Panc1 (cell line): ENCODE measurements at regions not wholly inside any gene's neighbourhood (a gene's known extent, or its start where the extent isn't known, plus 50 kb on each side); places are given as distances from the start of the nearest gene placed in this dataset.

ENCODE experiments used
- ATAC-seq: fragments of 200-7000 bp; cut with Tn5 transposase; 2 replicates; pipeline ENCODE4 v1.9.1; 2020; ENCODE audit warnings: mild to moderate bottlenecking, moderate library complexity
- BruUV-seq: library from RNA; stranded (reverse); fragments of 400-500 nt; replicated peaks from 2 replicates; lab custom pipeline; 2021; lab: Mats Ljungman, UMichigan
- CTCF ChIA-PET: fragments of 300-600 bp; sonication (Branson Sonifier 250); formaldehyde crosslinking; loops from one replicate; lab custom pipeline; 2022; ENCODE audit warnings: antibody characterized with exemption; lab: Charles Lee
- POLR2A ChIA-PET: fragments of 300-600 bp; sonication (Branson Sonifier 250); formaldehyde crosslinking; loops from one replicate; lab custom pipeline; 2022; ENCODE audit warnings: antibody characterized with exemption; lab: Charles Lee
- DNase-seq: peaks from one replicate; pipeline ENCODE4 v3.0.0-alpha.2; 2010; ENCODE audit warnings: low read depth, low spot score
- H3K27ac ChIP-seq: 2 replicates; pipeline ENCODE4 v1.5.1; 2011; ENCODE audit warnings: mild to moderate bottlenecking, low read length, inconsistent platforms
- H3K27me3 ChIP-seq: fragments of 200-500 bp; sonication (Bioruptor generic); 2 replicates; pipeline ENCODE4 v1.6.0; 2014; ENCODE audit warnings: low read length, inconsistent platforms; ENCODE audit not compliant: control insufficient read depth, insufficient read depth
- H3K36me3 ChIP-seq: fragments of 200-500 bp; sonication (Bioruptor generic); 2 replicates; pipeline ENCODE4 v1.5.1; 2014; ENCODE audit warnings: inconsistent platforms, mild to moderate bottlenecking, low read length, moderate library complexity; ENCODE audit not compliant: control insufficient read depth, insufficient read depth
- H3K4me1 ChIP-seq: 2 replicates; pipeline ENCODE4 v1.5.1; 2011; ENCODE audit warnings: inconsistent platforms, mild to moderate bottlenecking, low read length, moderate library complexity; ENCODE audit not compliant: control insufficient read depth, insufficient read depth
- H3K4me3 ChIP-seq, 2 experiments: 2 replicates each; pipeline ENCODE4 v1.5.1; 2011 to 2012; ENCODE audit warnings: low read depth in 2 of 2, low read length in 2 of 2, mild to moderate bottlenecking in 2 of 2, inconsistent platforms in 1 of 2, moderate library complexity in 1 of 2
- H3K9me3 ChIP-seq: fragments of 200-500 bp; sonication (Bioruptor generic); 2 replicates; pipeline ENCODE4 v1.5.1; 2014; ENCODE audit warnings: low read depth, mild to moderate bottlenecking, inconsistent platforms, low read length, moderate library complexity; ENCODE audit not compliant: control insufficient read depth, insufficient read depth
- POLR2AphosphoS5 ChIP-seq: IDR thresholded peaks from 2 replicates; pipeline ENCODE4 v1.6.1; 2012; ENCODE audit warnings: mild to moderate bottlenecking, low read depth, low read length, moderate library complexity
- SIN3A ChIP-seq: IDR thresholded peaks from 2 replicates; pipeline ENCODE4 v1.6.1; 2012; ENCODE audit warnings: low read depth, mild to moderate bottlenecking, low read length, moderate library complexity, borderline replicate concordance; ENCODE audit not compliant: insufficient read depth
- TCF7L2 ChIP-seq: IDR thresholded peaks from 2 replicates; pipeline ENCODE4 v1.6.1; 2011; ENCODE audit warnings: mild to moderate bottlenecking, low read depth, low read length, inconsistent platforms
- in situ Hi-C: cut with HindIII; loops from 2 replicates; pipeline ENCODE4 v1.10.0; 2016; ENCODE audit warnings: low sequenced_read_pairs, low pct_unique_long_range_greater_than_20kb
- intact Hi-C: fragments of 100-400 bp; cut with micrococcal nuclease; formaldehyde crosslinking; loops from one replicate; pipeline ENCODE4 v1.10.0; 2022; ENCODE audit not compliant: unreplicated experiment
- TF ChIP-seq, protein P1 (sequence below), 2 experiments: IDR thresholded peaks; 2 replicates each; pipeline ENCODE4 v1.6.1; 2011 to 2012; ENCODE audit warnings: low read depth in 2 of 2, control low read depth in 1 of 2, low read length in 1 of 2, mild to moderate bottlenecking in 1 of 2, moderate library complexity in 1 of 2; ENCODE audit not compliant: insufficient read depth in 1 of 2
- TF ChIP-seq, protein P2 (sequence below): fragments of 450-650 bp; IDR thresholded peaks from 2 replicates; pipeline ENCODE4 v1.5.1; 2017; ENCODE audit warnings: mild to moderate bottlenecking

DNA sequence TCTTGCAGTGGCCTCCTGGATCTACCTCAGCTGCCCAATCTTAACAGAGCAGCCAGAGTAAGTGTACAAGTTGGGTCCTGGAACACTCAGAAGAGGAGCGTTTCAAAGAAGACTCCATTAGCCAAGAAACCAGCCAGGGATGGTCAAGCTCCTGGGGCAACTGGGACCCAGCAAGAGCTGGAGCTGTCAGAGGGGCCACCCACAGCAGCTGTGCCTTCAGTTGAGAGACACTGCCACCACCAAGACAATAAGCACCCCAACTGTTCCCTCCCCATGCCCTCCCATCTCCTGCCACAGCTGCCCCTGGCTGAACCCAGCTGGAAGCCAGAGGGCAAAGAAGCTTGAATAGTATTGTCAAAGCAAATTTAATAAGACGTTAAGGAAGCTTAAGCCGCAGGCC, 110.6 kb upstream of the TLE3 start:
- Histone ChIP-seq H3K4me1 (no peaks in the 10 kb centered on the region), H3K4me3 (no peak overlapping the region), H3K36me3 (no peaks in the 10 kb centered on the region), H3K9me3 (no peaks in the 10 kb centered on the region), H3K27ac (no peak overlapping the region), H3K27me3 (no peaks in the 10 kb centered on the region)
- DNase-seq (no peak), ATAC-seq (no peak)
- ChIA-PET CTCF (no interaction called here), POLR2A (interaction anchor here (0.7 kb wide), 1 partner anchor 17 kb away, joined by 4 read pairs; no protein-coding TSS in a partner anchor)
- intact Hi-C loops = no loop called here
- in situ Hi-C loops = no loop called here
- TF ChIP-seq, protein P1, sequence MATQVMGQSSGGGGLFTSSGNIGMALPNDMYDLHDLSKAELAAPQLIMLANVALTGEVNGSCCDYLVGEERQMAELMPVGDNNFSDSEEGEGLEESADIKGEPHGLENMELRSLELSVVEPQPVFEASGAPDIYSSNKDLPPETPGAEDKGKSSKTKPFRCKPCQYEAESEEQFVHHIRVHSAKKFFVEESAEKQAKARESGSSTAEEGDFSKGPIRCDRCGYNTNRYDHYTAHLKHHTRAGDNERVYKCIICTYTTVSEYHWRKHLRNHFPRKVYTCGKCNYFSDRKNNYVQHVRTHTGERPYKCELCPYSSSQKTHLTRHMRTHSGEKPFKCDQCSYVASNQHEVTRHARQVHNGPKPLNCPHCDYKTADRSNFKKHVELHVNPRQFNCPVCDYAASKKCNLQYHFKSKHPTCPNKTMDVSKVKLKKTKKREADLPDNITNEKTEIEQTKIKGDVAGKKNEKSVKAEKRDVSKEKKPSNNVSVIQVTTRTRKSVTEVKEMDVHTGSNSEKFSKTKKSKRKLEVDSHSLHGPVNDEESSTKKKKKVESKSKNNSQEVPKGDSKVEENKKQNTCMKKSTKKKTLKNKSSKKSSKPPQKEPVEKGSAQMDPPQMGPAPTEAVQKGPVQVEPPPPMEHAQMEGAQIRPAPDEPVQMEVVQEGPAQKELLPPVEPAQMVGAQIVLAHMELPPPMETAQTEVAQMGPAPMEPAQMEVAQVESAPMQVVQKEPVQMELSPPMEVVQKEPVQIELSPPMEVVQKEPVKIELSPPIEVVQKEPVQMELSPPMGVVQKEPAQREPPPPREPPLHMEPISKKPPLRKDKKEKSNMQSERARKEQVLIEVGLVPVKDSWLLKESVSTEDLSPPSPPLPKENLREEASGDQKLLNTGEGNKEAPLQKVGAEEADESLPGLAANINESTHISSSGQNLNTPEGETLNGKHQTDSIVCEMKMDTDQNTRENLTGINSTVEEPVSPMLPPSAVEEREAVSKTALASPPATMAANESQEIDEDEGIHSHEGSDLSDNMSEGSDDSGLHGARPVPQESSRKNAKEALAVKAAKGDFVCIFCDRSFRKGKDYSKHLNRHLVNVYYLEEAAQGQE (IDR thresholded peaks at IDR 0.05; ENCODE audit: insufficient read depth in 1 of 2, low read depth in 2 of 2, low read length in 1 of 2) = no peak
- no peak for TF ChIP-seq SIN3A
- TF ChIP-seq TCF7L2 = no peak
- TF ChIP-seq, protein P2, sequence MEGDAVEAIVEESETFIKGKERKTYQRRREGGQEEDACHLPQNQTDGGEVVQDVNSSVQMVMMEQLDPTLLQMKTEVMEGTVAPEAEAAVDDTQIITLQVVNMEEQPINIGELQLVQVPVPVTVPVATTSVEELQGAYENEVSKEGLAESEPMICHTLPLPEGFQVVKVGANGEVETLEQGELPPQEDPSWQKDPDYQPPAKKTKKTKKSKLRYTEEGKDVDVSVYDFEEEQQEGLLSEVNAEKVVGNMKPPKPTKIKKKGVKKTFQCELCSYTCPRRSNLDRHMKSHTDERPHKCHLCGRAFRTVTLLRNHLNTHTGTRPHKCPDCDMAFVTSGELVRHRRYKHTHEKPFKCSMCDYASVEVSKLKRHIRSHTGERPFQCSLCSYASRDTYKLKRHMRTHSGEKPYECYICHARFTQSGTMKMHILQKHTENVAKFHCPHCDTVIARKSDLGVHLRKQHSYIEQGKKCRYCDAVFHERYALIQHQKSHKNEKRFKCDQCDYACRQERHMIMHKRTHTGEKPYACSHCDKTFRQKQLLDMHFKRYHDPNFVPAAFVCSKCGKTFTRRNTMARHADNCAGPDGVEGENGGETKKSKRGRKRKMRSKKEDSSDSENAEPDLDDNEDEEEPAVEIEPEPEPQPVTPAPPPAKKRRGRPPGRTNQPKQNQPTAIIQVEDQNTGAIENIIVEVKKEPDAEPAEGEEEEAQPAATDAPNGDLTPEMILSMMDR = no peak
- TF ChIP-seq POLR2AphosphoS5 = no peak
- no TSS peak for BruUV-seq

DNA sequence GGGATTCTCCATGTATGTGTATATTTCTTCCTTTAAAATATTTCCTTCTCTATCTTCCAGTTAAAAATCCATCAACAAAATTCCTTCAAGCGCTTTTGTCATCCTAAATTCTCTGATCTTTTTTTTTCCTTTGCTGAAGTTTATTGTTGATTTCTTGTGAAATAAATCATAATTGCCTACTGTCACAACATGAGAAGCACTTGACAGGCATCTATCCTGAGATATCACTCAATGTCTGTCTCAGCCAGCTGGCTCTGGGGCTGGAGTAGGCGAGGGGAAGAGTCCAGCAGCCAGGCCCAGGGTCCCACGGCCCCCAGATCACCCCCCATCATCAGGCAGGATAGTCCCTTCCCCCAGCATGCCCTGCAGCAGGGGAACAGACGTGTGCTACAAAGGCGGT, 109.0 kb upstream of the TLE3 start:
- Histone ChIP-seq H3K36me3 (no peaks in the 10 kb centered on the region), H3K27me3 (no peaks in the 10 kb centered on the region), H3K9me3 (no peaks in the 10 kb centered on the region), H3K4me1 (no peaks in the 10 kb centered on the region), H3K4me3 (no peak overlapping the region), H3K27ac (no peak overlapping the region)
- TF ChIP-seq TCF7L2 (no peak), POLR2AphosphoS5 (no peak), SIN3A (no peak)
- TF ChIP-seq, protein P2 = no peak
- TF ChIP-seq, protein P1 (IDR thresholded peaks at IDR 0.05; ENCODE audit: insufficient read depth in 1 of 2, low read depth in 2 of 2, low read length in 1 of 2) = no peak
- in situ Hi-C loops (no loop called here), intact Hi-C loops (no loop called here)
- ChIA-PET POLR2A (no interaction called here), CTCF (no interaction called here)
- BruUV-seq = no TSS peak
- DNase-seq (no peak), ATAC-seq (no peak)
